HEK293T (cell line): ENCODE measurements at regions not wholly inside any gene's neighbourhood (a gene's known extent, or its start where the extent isn't known, plus 50 kb on each side); places are given as distances from the start of the nearest gene placed in this dataset.

Experiments
- ARNT ChIP-seq: fragments of 450-650 bp; IDR thresholded peaks from 2 replicates; pipeline ENCODE4 v1.6.1; 2017; ENCODE audit warnings: mild to moderate bottlenecking
- BHLHE40 ChIP-seq: fragments of 450-650 bp; IDR thresholded peaks from 2 replicates; pipeline ENCODE4 v1.6.1; 2016; ENCODE audit warnings: mild to moderate bottlenecking, moderate library complexity, borderline replicate concordance
- ELF4 ChIP-seq: fragments of 450-650 bp; IDR thresholded peaks from 2 replicates; pipeline ENCODE4 v1.6.1; 2017; ENCODE audit warnings: antibody characterized with exemption
- HDGF ChIP-seq: fragments of 450-650 bp; IDR thresholded peaks from 2 replicates; pipeline ENCODE4 v1.6.1; 2017; ENCODE audit warnings: antibody characterized with exemption, borderline replicate concordance
- SP1 ChIP-seq: fragments of 450-650 bp; IDR thresholded peaks from 2 replicates; pipeline ENCODE4 v1.6.1; 2017
- SUZ12 ChIP-seq: fragments of 450-650 bp; IDR thresholded peaks from 2 replicates; pipeline ENCODE4 v1.6.1; 2016; ENCODE audit warnings: mild to moderate bottlenecking
- TARDBP ChIP-seq: fragments of 450-650 bp; IDR thresholded peaks from 2 replicates; pipeline ENCODE4 v1.6.1; 2016
- ZNF384 ChIP-seq: fragments of 450-650 bp; IDR thresholded peaks from 2 replicates; pipeline ENCODE4 v1.6.1; 2016

DNA sequence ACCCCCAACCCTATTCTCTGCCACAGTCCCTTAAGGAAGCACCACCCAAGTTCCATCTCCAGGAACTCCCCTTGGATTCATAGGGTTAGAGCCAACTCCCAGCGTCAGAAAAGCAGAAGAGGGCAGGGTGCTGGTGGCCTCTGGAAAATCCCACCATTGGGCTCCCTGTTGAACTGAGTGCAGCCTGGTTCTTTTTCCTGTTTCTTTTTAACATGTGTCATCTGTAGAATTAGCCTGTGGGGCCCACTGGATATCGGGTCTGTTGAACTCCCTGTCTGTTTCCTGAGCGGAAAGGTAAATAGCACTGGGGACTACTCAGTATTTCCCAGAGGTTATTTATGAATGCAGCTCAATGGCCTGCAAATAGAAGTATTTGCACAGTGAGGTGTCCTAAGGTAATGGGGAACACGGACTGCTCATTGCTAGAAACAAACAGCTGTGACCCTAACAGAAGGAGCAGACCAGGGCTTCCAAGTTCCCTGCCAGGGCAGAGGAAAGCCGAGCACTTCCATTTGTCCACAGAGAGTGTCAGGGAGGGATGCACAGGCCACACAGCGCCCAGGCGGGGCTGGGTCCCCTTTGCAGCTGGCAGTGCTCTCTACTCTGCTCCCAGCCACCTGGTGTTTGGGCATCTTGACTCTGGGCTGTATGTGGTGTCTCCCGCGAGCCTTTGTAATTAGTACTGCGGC is 102.6 kb downstream of the FHDC1 start:
- TF ChIP-seq SP1: no peak
- TF ChIP-seq ELF4: no peak
- no peak for TF ChIP-seq TARDBP
- TF ChIP-seq ARNT: no peak
- TF ChIP-seq HDGF: no peak
- no peak for TF ChIP-seq SUZ12
- TF ChIP-seq BHLHE40: no peak
- TF ChIP-seq ZNF384: no peak
